ENCODE measurements at regions not wholly inside any gene's neighbourhood (a gene's known extent, or its start where the extent isn't known, plus 50 kb on each side); places are given as distances from the start of the nearest gene placed in this dataset.

- TF ChIP-seq CTCF (IDR thresholded peaks at IDR 0.05 in 4 of 5, conservative IDR thresholded peaks at IDR 0.05 in 1 of 5), result no peak
- no peak for TF ChIP-seq POLR2A (IDR thresholded peaks at IDR 0.05)
Observed at GRCh38 chr3:174462916-174463315, 396.2 kb upstream of the NAALADL2 start.

Measured in gastrocnemius medialis (tissue), 4 donors.